Smooth muscle cell (in vitro differentiated cells): ENCODE measurements at regions not wholly inside any gene's neighbourhood (a gene's known extent, or its start where the extent isn't known, plus 50 kb on each side); places are given as distances from the start of the nearest gene placed in this dataset.

Source experiments
- DNase-seq: peaks from one replicate; lab custom pipeline; 2025; ENCODE audit not compliant: unreplicated experiment; lab: John Stamatoyannopoulos, UW
- H2AFZ ChIP-seq: fragments of 200-600 bp; sonication (generic); 2 replicates; pipeline ENCODE4 v1.6.0; 2016; ENCODE audit warnings: antibody characterized with exemption, low read depth, mild to moderate bottlenecking
- H3F3A ChIP-seq: fragments of 200-600 bp; sonication (generic); 2 replicates; pipeline ENCODE4 v1.6.0; 2017; ENCODE audit warnings: antibody characterized with exemption, low read depth
- H3K27ac ChIP-seq: fragments of 200-600 bp; sonication (generic); 2 replicates; pipeline ENCODE4 v1.5.1; 2016; ENCODE audit warnings: low read depth, mild to moderate bottlenecking
- H3K27me3 ChIP-seq: fragments of 200-600 bp; sonication (generic); 2 replicates; pipeline ENCODE4 v1.6.1; 2016; ENCODE audit warnings: low read depth, mild to moderate bottlenecking
- H3K36me3 ChIP-seq: fragments of 200-600 bp; sonication (generic); 2 replicates; pipeline ENCODE4 v1.5.1; 2016; ENCODE audit warnings: low read depth
- H3K4me1 ChIP-seq: fragments of 200-600 bp; sonication (generic); 2 replicates; pipeline ENCODE4 v1.5.1; 2016; ENCODE audit warnings: low read depth
- H3K4me2 ChIP-seq: fragments of 200-600 bp; sonication (generic); 2 replicates; pipeline ENCODE4 v1.6.0; 2016; ENCODE audit warnings: mild to moderate bottlenecking
- H3K4me3 ChIP-seq: fragments of 200-600 bp; sonication (generic); 2 replicates; pipeline ENCODE4 v1.5.1; 2016; ENCODE audit warnings: mild to moderate bottlenecking
- H3K79me2 ChIP-seq: fragments of 200-600 bp; sonication (generic); 2 replicates; pipeline ENCODE4 v1.6.0; 2016; ENCODE audit warnings: low read depth, mild to moderate bottlenecking
- H3K9ac ChIP-seq: fragments of 200-600 bp; sonication (generic); 2 replicates; pipeline ENCODE4 v1.6.0; 2016; ENCODE audit warnings: low read depth
- H3K9me3 ChIP-seq: fragments of 200-600 bp; sonication (generic); replicated peaks from 2 replicates; pipeline ENCODE4 v1.5.1; 2016; ENCODE audit warnings: low read depth
- H4K20me1 ChIP-seq: fragments of 200-600 bp; sonication (generic); 2 replicates; pipeline ENCODE4 v1.6.0; 2016; ENCODE audit warnings: low read depth
- WGBS: methylation state at CpG from one replicate; pipeline ENCODE4 v1.1.7; 2016; ENCODE audit warnings: low lambda C conversion rate; 5-methylcytosine and 5-hydroxymethylcytosine counted together
- TF ChIP-seq, protein P1 (sequence below): fragments of 200-600 bp; sonication (generic); IDR thresholded peaks from 2 replicates; pipeline ENCODE4 v1.5.1; 2017; ENCODE audit warnings: borderline replicate concordance, mild to moderate bottlenecking, antibody characterized with exemption; ENCODE audit not compliant: insufficient read depth, poor library complexity, severe bottlenecking

DNA sequence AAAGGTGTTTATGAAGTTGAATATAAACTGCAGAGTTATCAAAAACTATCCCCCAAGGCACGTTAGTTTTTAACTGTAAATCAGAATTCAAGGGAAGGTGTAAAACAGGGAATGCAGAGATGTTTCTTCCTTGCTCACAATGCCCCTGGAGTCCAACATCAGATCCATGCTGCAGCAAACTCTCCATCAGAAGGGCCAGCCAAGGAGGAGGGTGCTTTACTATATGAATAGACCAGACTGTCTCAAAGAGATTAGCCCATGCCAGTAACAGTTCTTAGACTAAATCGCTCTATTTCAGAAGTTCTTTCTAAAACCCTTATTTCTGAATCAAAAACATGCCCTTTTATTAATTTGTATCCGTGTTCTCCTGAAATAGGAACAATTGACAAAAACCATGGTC lies 362.8 kb upstream of the RPS23 start:
- Histone ChIP-seq H2AFZ (no peak overlapping the region), H3F3A (peaks cover 20% of the 10 kb centered on the region), H3K9ac (no peak overlapping the region), H3K27ac (peak overlapping the region; percentile 57), H3K36me3 (no peaks in the 10 kb centered on the region), H3K4me3 (no peak overlapping the region), H3K4me1 (peaks cover 24% of the 10 kb centered on the region), H3K4me2 (peak overlapping the region; percentile 8), H3K9me3 (no peaks in the 10 kb centered on the region), H3K79me2 (no peaks in the 10 kb centered on the region), H4K20me1 (no peaks in the 10 kb centered on the region), H3K27me3 (no peaks in the 10 kb centered on the region)
- 51% methylated on average over 3 of the region's 3 CpGs for WGBS
- TF ChIP-seq, protein P1, sequence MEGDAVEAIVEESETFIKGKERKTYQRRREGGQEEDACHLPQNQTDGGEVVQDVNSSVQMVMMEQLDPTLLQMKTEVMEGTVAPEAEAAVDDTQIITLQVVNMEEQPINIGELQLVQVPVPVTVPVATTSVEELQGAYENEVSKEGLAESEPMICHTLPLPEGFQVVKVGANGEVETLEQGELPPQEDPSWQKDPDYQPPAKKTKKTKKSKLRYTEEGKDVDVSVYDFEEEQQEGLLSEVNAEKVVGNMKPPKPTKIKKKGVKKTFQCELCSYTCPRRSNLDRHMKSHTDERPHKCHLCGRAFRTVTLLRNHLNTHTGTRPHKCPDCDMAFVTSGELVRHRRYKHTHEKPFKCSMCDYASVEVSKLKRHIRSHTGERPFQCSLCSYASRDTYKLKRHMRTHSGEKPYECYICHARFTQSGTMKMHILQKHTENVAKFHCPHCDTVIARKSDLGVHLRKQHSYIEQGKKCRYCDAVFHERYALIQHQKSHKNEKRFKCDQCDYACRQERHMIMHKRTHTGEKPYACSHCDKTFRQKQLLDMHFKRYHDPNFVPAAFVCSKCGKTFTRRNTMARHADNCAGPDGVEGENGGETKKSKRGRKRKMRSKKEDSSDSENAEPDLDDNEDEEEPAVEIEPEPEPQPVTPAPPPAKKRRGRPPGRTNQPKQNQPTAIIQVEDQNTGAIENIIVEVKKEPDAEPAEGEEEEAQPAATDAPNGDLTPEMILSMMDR: no peak
- DNase-seq: no peak

DNA sequence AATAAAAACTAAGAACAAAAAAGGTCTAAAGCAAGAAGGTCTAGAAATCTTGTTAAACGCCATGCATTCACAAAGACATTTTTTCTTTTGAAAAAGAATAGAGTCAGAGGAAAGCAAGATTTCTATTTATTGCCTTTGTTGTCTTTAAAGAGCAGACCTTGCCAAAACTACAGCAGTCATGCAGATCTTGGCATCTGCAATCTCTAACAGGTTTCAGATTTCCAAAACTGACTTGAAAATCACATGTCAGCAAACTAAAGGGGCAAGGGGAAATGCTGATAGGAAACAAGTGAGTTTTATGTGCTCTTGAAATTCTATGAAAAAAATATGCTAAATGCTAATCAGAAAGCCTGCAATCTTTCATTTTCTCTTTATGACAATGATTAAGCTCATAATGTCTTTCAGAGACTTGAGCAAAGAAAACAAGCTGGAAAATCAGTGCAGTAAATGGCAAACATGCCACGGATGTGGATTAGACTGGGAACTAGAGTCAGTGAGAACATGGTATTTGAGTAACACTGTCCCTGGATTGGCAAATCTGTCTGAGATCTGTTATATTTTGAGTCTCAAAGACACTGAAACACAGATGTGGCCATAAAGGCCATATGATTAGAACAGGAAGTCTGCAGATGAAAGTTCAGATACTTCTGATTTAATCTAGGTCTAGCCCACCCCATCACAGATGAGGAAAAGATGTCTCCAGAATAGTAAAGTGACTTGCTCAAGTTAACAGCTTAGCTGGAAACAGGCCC lies 361.4 kb upstream of the RPS23 start:
- no peaks in the 10 kb centered on the region for H3K79me2 ChIP-seq
- H2AFZ ChIP-seq: peak overlapping the region; percentile 15
- no peaks in the 10 kb centered on the region for H3K27me3 ChIP-seq
- DNase-seq: no peak
- H3F3A ChIP-seq: peaks cover 21% of the 10 kb centered on the region
- peak overlapping the region; percentile 8 for H3K4me2 ChIP-seq
- no peaks in the 10 kb centered on the region for H3K36me3 ChIP-seq
- no peak overlapping the region for H3K4me3 ChIP-seq
- no peaks in the 10 kb centered on the region for H3K9me3 ChIP-seq
- peaks cover 24% of the 10 kb centered on the region for H3K4me1 ChIP-seq
- TF ChIP-seq, protein P1: no peak
- H3K27ac ChIP-seq: peak overlapping the region; percentile 57
- H4K20me1 ChIP-seq: no peaks in the 10 kb centered on the region
- no peak overlapping the region for H3K9ac ChIP-seq
- WGBS: 39% methylated on average over 2 of the region's 2 CpGs

DNA sequence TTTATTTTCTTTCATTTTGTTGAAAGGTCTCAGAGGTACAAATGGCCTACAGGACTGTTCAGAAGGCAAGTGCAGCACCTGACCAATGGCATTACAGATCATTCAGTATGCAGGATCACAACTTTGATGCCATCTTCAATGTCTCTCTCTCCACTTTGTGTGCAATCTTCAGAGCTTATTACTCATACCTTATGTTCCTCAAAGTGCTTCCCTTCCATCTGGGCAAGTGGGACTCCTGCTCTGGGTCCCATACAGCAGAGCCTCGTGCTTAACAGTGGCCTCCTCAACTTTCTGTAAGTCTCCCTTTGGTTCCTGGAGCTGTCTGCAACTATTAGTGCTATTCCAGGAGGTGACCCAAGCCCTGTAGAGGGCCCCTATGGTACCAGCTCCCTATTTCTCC lies 358.4 kb upstream of the RPS23 start:
- no peak overlapping the region for H3K4me2 ChIP-seq
- H3K27ac ChIP-seq: peak overlapping the region; percentile 75
- no peaks in the 10 kb centered on the region for H3K36me3 ChIP-seq
- DNase-seq: no peak
- no peaks in the 10 kb centered on the region for H3K9me3 ChIP-seq
- H3F3A ChIP-seq: peaks cover 18% of the 10 kb centered on the region
- H3K9ac ChIP-seq: no peak overlapping the region
- WGBS: 85% methylated on average over 1 of the region's 1 CpG
- no peaks in the 10 kb centered on the region for H3K79me2 ChIP-seq
- TF ChIP-seq, protein P1: no peak
- H3K4me3 ChIP-seq: no peak overlapping the region
- peaks cover 24% of the 10 kb centered on the region for H3K4me1 ChIP-seq
- H3K27me3 ChIP-seq: no peaks in the 10 kb centered on the region
- H4K20me1 ChIP-seq: no peaks in the 10 kb centered on the region
- no peak overlapping the region for H2AFZ ChIP-seq
